ENCODE measurements at regions not wholly inside any gene's neighbourhood (a gene's known extent, or its start where the extent isn't known, plus 50 kb on each side); places are given as distances from the start of the nearest gene placed in this dataset.

DNA sequence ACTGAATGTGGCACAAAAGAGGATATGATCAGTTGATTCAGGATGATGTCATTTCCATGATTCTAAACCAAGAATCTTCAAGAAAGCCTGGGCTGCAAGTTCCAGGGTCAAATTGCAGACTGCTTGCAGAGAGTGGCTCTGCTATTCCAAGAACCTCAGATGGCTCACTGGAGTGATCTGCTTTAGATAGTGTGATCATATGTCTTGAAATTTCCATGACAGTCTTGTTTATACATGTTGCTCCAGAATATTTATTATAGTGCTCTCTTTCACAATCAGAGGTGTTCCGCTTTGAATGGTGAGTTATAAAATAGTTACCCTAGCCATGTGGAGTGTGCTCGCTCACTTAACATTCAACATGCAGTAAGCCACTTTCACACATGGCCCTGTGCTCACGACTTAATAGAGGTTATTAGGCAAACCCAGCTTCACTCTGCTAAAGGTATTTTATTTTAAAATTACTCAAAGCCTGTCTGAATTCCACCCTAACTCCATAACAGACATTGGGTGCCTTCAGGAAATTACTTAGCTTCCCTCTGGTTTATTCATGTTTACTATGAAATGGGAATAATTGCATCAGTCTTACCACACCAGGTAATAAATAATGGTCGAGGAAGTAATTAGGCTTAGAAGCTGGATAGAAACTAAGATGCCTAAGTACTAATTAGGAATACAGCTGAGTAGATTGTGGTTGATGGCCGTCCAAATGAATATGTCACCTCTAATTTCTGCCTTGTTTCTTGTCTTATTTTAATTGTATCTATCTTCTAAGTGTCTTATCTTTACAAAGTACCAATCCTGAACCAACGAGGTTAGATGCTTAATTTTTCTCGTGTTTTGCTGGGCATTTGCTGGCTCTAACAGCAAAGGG lies 187.9 kb downstream of the ETS1 start:
- H3K4me1 ChIP-seq = peaks cover 7% of the 10 kb centered on the region
- no peaks in the 10 kb centered on the region for H3K36me3 ChIP-seq
- H3K27me3 ChIP-seq (ENCODE audit: low read depth) = no peaks in the 10 kb centered on the region
- no peak overlapping the region for H3K27ac ChIP-seq
- no peaks in the 10 kb centered on the region for H3K9me3 ChIP-seq
- intact Hi-C loops (cut with DNase I) = no loop called here
- no peak overlapping the region for H3K4me3 ChIP-seq
- DNase-seq (no peak), ATAC-seq (no peak)
- TF ChIP-seq, protein P1, sequence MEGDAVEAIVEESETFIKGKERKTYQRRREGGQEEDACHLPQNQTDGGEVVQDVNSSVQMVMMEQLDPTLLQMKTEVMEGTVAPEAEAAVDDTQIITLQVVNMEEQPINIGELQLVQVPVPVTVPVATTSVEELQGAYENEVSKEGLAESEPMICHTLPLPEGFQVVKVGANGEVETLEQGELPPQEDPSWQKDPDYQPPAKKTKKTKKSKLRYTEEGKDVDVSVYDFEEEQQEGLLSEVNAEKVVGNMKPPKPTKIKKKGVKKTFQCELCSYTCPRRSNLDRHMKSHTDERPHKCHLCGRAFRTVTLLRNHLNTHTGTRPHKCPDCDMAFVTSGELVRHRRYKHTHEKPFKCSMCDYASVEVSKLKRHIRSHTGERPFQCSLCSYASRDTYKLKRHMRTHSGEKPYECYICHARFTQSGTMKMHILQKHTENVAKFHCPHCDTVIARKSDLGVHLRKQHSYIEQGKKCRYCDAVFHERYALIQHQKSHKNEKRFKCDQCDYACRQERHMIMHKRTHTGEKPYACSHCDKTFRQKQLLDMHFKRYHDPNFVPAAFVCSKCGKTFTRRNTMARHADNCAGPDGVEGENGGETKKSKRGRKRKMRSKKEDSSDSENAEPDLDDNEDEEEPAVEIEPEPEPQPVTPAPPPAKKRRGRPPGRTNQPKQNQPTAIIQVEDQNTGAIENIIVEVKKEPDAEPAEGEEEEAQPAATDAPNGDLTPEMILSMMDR (IDR thresholded peaks at IDR 0.05) = no peak

DNA sequence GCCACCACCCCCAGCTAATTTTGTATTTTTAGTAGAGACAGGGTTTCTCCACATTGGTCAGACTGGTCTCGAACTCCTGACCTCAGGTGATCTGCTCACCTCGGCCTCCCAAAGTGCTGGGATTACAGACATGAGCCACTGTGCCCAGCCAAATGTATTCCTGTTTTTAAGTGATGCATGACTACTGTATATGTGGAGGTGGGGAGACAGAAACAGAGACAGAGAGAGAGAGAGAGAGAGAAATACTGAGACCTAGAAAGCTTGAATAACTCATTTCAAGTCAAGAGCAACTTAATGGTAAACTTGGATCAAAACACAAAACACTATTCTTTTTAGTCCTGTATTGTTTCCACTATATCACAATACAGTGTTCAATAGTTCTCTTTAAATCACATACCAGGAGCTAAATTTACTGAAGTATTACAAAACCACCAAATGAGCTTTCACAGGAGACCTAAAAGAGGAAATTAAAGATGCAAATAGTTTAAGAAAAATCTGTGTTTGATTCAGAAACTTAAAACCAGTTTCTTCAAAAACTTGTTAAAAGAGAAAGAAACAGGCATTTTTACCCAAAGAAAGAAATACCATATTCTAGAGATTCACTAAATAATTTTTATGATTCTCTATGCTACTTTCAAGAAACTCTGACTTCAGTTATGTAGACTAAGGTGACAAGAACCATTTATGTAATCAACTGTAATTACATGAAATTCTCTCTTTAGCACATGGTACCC lies 188.7 kb downstream of the ETS1 start:
- Histone ChIP-seq H3K27me3 (ENCODE audit: low read depth) (no peaks in the 10 kb centered on the region), H3K36me3 (no peaks in the 10 kb centered on the region), H3K9me3 (no peaks in the 10 kb centered on the region), H3K27ac (no peak overlapping the region), H3K4me3 (no peak overlapping the region), H3K4me1 (peaks cover 12% of the 10 kb centered on the region)
- no peak for ATAC-seq
- intact Hi-C loops (cut with DNase I) = no loop called here
- no peak for DNase-seq
- TF ChIP-seq, protein P1 (IDR thresholded peaks at IDR 0.05) = no peak

DNA sequence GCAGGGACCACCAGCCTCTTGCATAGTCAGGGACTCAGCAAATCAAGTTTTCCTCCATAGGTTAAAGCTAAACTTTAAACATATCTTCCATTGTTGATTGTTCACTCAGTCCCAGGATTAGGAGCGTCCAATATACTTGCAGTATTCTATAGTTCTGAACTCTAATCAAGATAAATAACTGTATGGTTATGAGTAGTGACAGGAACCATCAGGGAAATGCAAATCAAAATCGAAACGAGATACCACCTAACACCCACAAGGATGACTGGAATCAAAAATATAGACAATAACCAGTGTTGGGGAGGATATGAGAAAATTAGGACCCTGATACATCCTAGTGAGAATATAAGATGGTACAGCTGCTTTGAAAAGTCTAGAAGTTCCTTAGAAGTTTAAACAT lies 190.0 kb downstream of the ETS1 start:
- intact Hi-C loops (cut with DNase I) = no loop called here
- ATAC-seq = no peak
- Histone ChIP-seq H3K4me1 (peaks cover 12% of the 10 kb centered on the region), H3K9me3 (no peaks in the 10 kb centered on the region), H3K36me3 (no peaks in the 10 kb centered on the region), H3K4me3 (no peak overlapping the region), H3K27ac (no peak overlapping the region), H3K27me3 (ENCODE audit: low read depth) (no peaks in the 10 kb centered on the region)
- TF ChIP-seq, protein P1 (IDR thresholded peaks at IDR 0.05) = no peak
- no peak for DNase-seq

DNA sequence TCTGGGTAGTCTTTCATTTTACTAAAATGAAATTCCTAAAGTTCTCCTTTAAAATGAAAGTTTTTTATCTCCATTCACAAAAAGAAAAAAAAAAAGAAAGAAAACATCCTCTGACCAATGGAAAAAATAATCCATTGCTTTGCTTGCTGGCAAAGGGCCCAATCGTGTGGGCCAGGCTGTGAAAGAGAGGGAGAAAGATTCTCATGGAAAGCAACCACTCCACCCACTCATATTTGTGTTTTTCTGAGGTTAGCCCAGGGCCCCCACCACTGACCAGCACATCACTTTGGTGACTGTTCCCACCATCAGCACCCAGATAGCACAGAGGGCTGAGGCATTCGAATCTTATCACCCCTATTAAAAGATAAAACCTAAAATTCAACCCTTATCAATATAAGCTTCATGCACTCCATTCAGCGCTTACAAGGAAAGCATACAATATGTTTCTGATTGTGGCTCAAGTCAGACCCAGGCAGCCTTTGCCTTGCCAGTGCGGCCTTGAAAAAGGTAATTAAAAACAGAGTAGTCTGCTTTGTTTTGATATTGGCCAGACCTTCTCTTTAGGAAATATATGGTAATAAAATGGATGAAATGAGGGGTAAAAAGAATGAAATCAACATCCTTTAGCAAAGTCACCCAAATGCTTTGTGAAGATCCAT lies 192.8 kb downstream of the ETS1 start:
- ATAC-seq = no peak
- intact Hi-C loops (cut with DNase I) = no loop called here
- H3K4me1 ChIP-seq = peaks cover 12% of the 10 kb centered on the region
- no peak overlapping the region for H3K4me3 ChIP-seq
- no peaks in the 10 kb centered on the region for H3K27me3 ChIP-seq (ENCODE audit: low read depth)
- TF ChIP-seq, protein P1 (IDR thresholded peaks at IDR 0.05) = no peak
- H3K36me3 ChIP-seq = no peaks in the 10 kb centered on the region
- H3K27ac ChIP-seq = no peak overlapping the region
- no peak for DNase-seq
- H3K9me3 ChIP-seq = no peaks in the 10 kb centered on the region

DNA sequence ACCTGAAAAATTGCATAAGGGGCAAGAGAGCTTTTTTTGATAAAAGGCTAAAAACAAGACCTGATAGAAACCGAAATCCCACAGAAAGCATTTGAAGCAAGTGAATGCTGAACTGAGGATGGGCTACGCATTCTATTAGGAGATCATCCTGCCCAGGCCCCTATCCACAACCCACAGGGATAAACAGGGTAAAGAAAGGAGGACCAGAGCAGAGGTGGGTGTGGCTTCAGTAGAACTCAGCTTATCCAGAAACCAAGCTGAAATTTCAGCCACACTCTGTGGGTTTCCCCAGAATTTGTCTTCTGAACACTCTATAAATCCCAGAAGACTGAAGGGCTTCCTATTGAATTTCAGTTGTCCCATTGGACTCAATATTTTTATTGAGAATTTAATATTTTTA lies 195.1 kb downstream of the ETS1 start:
- Histone ChIP-seq H3K4me3 (no peak overlapping the region), H3K27ac (no peak overlapping the region), H3K4me1 (peaks cover 7% of the 10 kb centered on the region), H3K9me3 (no peaks in the 10 kb centered on the region), H3K36me3 (no peaks in the 10 kb centered on the region), H3K27me3 (ENCODE audit: low read depth) (no peaks in the 10 kb centered on the region)
- ATAC-seq (no peak), DNase-seq (no peak)
- intact Hi-C loops (cut with DNase I) = no loop called here
- TF ChIP-seq, protein P1 (IDR thresholded peaks at IDR 0.05) = no peak

All from lower lobe of right lung (tissue), 2 donors.